GM21526 (cell line): ENCODE measurements at regions not wholly inside any gene's neighbourhood (a gene's known extent, or its start where the extent isn't known, plus 50 kb on each side); places are given as distances from the start of the nearest gene placed in this dataset.

Experiments
- ATAC-seq: cut with Tn5 transposase; IDR thresholded peaks from one replicate; pipeline ENCODE4 v1.9.1; 2021; ENCODE audit warnings: moderate library complexity; ENCODE audit not compliant: unreplicated experiment, low FRiP score

DNA sequence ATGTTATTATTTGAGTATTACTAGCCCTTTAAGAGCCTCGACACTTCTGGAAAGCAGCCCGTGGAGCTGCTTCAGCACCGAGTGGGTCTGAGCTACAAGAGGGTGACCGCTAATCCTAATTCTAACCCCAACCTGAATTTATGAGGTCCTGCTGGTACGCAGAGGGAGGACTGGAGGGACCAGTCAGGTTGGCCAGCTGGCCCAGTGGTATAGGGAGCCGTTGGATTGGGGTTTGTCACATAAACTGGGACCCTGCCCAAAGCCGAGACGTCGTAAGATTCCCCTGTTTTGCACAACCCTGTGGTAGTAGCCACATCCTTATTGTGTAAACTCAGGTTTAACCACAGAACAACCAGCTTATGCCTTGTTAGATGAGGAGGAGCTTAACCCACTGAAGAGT lies 60.8 kb upstream of the F3 start:
- ATAC-seq: no peak

DNA sequence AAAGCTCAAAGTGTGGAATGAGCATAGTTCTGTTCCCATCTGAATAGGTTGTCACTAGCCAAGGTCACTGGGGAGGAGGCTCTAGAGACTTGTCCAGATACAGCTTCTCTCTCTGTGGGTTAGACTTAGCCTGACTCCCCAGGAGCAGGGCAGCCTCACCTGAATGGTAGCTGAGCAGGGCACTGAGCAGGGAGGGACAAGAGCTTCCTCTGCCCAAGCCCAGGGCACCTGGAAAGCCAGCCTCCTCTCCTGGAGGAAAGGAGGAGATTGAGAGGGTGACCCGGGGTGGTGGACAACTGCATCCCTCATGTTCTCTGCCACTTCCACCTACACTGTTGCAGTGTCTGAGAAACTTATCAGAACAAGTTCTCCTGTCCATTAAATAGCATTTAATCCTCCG lies 59.0 kb upstream of the F3 start:
- ATAC-seq: no peak

DNA sequence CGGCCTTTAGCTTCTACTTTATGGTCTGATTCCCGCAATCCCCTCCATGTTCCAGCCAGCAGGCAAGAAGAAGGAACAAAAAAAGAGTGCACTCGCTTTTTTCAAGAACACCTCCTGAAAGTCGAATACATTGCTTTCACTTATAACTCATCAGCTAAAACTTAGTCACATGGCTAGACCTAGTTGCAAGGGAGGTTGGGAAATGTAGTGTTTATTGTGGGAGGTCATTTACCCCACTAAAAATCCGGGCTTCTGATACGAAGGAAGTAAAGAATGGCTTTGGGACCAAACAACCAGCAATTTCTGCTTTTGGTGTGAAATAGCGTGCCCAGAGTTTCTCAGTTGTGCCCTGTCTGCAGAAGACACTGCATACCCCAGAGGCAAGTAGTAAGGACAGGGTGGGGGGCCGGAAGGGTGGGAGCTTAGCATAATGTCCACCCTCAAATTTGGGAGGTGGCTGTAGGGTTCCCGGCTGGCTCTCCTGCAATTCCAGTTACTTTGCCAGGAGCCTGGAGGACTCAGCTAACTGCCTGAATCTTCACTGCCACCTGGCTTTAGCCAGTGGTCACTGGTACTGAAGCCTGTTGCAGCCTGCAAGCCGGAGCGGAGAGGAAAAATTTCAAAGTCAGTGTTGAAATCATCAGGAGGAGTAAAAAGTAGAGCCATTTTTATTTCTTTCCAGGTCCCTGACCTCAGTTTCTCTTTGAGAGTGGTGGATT lies 57.7 kb upstream of the F3 start:
- ATAC-seq: no peak

DNA sequence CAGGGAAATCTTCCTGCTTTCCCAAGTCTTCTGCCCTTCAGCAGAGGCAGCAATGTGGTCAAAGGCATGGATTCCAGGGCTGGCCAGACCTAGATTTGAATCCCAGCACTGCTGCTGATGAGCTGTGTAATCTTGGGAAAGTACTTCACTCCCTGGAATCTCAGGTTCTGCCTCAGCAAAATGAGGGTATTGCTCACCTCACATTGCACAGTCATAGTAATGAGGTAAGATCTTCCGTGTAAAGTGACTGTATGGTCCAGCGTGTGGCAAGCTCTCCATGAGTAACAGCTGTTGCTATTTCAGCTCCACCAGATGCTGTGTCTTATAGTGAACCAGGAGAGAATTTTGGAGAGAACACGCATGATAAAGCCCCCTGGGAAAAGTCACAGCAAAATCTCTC lies 56.1 kb upstream of the F3 start:
- no peak for ATAC-seq

DNA sequence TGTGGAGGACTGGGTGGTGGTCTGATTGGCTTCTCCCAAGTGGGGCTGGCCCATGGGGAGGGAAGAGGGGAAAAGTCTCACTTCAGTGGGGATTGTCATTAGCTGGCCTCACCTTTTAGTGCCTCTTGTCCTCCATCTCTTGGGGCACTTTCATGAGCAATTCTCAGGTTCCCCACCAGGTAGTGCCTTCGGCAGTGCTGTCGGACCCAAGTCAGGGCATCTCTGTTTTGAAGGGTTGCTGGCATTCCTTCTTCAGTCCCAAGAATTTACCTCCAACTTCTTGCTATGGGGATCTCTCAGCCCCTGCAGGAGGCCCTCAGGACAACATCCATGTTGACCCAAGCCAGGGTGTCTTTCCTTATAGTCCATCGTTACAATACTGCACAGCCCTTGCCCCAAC lies 54.7 kb upstream of the F3 start:
- no peak for ATAC-seq

DNA sequence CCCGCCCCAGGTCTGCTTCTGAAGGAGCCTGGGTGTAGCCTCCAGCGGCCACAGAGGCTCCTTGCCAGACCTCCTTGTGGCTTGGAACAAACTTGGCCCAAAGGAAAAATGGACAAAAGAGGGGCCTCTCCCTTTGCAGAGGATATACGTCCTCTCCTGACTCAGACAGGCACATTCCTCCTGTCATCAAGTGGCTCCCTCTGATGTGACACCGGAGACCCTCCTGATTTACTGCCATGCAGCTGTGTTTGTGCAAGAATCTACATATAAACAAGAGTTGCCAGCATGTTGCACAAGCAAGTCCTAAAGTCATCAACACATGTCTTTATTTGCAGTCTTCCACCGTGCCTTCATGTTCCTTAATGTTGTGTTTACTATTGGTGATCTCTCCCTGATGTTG lies 54.1 kb upstream of the F3 start:
- ATAC-seq: no peak

DNA sequence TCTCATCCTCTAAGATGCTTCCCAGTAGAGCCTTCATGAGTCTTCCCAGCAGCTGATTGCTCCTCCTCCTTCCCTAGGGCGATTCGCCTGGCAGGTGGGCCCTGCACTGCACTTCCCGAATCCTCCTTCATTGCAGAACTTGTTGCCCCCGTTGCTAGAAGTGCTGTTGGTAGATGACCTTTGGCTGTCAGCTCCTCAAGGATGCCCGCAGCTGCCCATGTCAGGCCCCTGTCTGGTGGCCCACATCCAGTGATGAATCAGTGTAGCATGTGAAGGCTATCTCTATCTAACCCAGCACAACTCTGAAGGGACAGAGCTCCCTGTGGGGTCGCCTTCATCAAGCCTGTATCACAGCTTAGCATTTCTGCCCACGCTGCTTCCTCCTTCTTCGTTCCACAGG lies 52.1 kb upstream of the F3 start:
- no peak for ATAC-seq

DNA sequence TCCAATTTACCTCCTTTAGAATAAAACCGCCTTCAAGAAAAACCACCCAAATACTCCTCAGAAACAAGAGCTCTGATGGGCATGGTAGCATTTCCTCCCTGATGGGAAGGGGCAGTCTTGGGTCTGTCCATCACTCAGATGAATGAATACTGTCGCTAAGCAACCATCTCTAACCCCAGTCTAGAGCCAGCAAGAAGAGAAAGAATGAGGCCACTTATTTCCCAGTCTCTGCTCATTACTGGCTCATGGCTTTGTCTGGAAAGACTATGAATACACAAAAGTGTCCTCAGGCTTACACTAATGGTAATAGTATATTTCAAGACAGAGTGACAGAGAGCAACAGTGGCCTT lies 51.0 kb upstream of the F3 start:
- no peak for ATAC-seq

DNA sequence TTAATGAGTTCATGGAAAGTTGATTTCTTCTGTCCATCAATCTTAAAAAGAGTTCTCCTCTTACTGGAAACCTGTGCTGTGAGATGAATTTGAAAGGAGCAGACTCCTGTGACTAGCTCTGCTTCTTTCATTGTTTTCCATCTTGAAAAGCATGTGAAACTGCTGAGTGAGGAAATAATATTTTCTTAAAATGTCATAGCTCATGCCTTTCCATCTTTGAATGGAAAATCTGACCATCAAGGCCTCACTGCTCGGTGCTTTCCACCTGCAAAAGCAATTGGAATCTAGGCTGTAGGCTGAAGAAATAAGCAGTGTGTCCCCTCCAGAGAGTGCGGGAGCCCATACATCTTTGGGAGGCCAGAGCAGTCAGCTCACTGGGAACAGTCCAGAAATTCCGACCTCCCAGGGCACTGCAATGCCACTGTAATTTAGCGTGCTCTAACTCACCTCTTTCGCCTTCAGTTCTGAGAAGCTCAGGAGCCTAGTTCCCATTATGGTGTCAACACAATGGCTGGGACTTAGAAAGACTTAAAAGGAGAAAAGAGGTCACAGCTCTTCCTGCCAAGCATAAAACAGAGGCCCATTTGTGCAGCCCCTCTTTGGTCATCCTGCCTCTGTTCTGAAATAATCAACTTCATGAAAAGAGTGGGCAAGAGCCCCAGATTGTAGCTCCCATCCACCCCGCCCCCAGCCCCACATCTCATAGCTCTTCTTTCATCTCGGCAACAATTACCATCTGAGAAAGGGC lies 50.4 kb upstream of the F3 start:
- ATAC-seq: no peak
